ENCODE measurements at regions not wholly inside any gene's neighbourhood (a gene's known extent, or its start where the extent isn't known, plus 50 kb on each side); places are given as distances from the start of the nearest gene placed in this dataset.
"Not testable (repeated sequence)": the region's sequence is repeated elsewhere in the genome, so short reads cannot be mapped to it uniquely, and the experiment has no call there.

- H3K36me3 ChIP-seq (ENCODE audit: control insufficient read depth in 1 of 2, insufficient read depth in 2 of 2, low read length in 2 of 2), result no peaks in the 10 kb centered on the region
- H3K27me3 ChIP-seq (ENCODE audit: low read depth, low read length), result no peaks in the 10 kb centered on the region
- no peak overlapping the region for H3K4me3 ChIP-seq (ENCODE audit: low read depth in 1 of 2, low read length in 2 of 2)
- H3K9me3 ChIP-seq (ENCODE audit: control insufficient read depth in 1 of 2, low read length in 2 of 2), result peaks cover 0 to 5% of the 10 kb centered on the region in 2 donors
- no peak overlapping the region for H3K27ac ChIP-seq (ENCODE audit: low read length)
- H3K4me1 ChIP-seq (ENCODE audit: control insufficient read depth in 1 of 2, insufficient read depth in 2 of 2, low read length in 2 of 2), result no peaks in the 10 kb centered on the region
Observed at GRCh38 chr5:123294544-123294943, 128.7 kb downstream of the CEP120 start.

GRCh38 chr5:123289210-123289609 is 134.0 kb downstream of the CEP120 start:
- Histone ChIP-seq H3K27ac (ENCODE audit: low read length) (no peak overlapping the region), H3K9me3 (ENCODE audit: control insufficient read depth in 1 of 2, low read length in 2 of 2) (no peaks in the 10 kb centered on the region), H3K4me3 (ENCODE audit: low read depth in 1 of 2, low read length in 2 of 2) (no peak overlapping the region), H3K36me3 (ENCODE audit: control insufficient read depth in 1 of 2, insufficient read depth in 2 of 2, low read length in 2 of 2) (no peaks in the 10 kb centered on the region), H3K27me3 (ENCODE audit: low read depth, low read length) (no peaks in the 10 kb centered on the region), H3K4me1 (ENCODE audit: control insufficient read depth in 1 of 2, insufficient read depth in 2 of 2, low read length in 2 of 2) (peaks cover 0 to 9% of the 10 kb centered on the region in 2 donors)

DNA sequence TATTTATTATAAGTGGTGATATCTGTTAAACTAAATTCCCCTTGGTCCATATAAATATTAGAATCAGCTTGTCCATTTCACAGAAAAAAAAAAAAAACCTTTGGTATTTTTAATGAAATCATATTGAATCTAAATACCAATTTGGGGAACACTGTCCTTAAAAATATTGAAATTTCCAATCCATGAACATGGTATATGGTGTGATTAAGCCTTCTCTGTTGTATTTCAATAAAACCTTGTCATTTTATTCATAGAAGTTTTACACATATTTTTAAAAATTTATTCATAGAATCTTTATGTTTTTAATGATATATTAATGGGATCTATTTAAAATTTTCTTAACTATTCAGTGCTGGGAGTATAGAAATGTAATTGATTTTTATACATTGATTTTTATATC is 135.3 kb downstream of the CEP120 start:
- peaks cover 0 to 9% of the 10 kb centered on the region in 2 donors for H3K4me1 ChIP-seq (ENCODE audit: control insufficient read depth in 1 of 2, insufficient read depth in 2 of 2, low read length in 2 of 2)
- no peaks in the 10 kb centered on the region for H3K27me3 ChIP-seq (ENCODE audit: low read depth, low read length)
- H3K27ac ChIP-seq (ENCODE audit: low read length), result no peak overlapping the region
- H3K36me3 ChIP-seq (ENCODE audit: control insufficient read depth in 1 of 2, insufficient read depth in 2 of 2, low read length in 2 of 2), result no peaks in the 10 kb centered on the region
- H3K4me3 ChIP-seq (ENCODE audit: low read depth in 1 of 2, low read length in 2 of 2), result no peak overlapping the region
- no peaks in the 10 kb centered on the region for H3K9me3 ChIP-seq (ENCODE audit: control insufficient read depth in 1 of 2, low read length in 2 of 2)

DNA sequence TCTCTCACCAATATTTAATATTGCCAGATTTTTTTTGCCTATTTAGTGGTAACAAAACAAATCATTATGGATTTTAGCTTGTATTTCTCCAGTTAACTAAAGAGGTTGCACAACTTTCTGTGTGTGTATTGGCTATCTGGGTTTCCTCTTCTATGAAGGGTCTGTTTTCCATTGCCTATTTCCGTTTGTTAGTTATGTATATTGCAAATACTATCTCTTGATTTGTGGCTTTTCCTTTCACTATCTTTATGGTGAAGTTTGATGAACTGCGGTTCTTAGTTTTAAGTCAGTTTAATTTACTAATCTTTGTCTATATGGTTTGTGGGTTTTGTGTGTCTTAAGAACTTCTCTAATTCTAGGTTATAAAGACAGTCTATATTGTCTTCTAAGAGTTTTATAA is 136.3 kb downstream of the CEP120 start:
- no peaks in the 10 kb centered on the region for H3K9me3 ChIP-seq (ENCODE audit: control insufficient read depth in 1 of 2, low read length in 2 of 2)
- no peak overlapping the region for H3K4me3 ChIP-seq (ENCODE audit: low read depth in 1 of 2, low read length in 2 of 2)
- no peak overlapping the region for H3K27ac ChIP-seq (ENCODE audit: low read length)
- no peaks in the 10 kb centered on the region for H3K36me3 ChIP-seq (ENCODE audit: control insufficient read depth in 1 of 2, insufficient read depth in 2 of 2, low read length in 2 of 2)
- H3K4me1 ChIP-seq (ENCODE audit: control insufficient read depth in 1 of 2, insufficient read depth in 2 of 2, low read length in 2 of 2), result peaks cover 0 to 9% of the 10 kb centered on the region in 2 donors
- no peaks in the 10 kb centered on the region for H3K27me3 ChIP-seq (ENCODE audit: low read depth, low read length)

DNA sequence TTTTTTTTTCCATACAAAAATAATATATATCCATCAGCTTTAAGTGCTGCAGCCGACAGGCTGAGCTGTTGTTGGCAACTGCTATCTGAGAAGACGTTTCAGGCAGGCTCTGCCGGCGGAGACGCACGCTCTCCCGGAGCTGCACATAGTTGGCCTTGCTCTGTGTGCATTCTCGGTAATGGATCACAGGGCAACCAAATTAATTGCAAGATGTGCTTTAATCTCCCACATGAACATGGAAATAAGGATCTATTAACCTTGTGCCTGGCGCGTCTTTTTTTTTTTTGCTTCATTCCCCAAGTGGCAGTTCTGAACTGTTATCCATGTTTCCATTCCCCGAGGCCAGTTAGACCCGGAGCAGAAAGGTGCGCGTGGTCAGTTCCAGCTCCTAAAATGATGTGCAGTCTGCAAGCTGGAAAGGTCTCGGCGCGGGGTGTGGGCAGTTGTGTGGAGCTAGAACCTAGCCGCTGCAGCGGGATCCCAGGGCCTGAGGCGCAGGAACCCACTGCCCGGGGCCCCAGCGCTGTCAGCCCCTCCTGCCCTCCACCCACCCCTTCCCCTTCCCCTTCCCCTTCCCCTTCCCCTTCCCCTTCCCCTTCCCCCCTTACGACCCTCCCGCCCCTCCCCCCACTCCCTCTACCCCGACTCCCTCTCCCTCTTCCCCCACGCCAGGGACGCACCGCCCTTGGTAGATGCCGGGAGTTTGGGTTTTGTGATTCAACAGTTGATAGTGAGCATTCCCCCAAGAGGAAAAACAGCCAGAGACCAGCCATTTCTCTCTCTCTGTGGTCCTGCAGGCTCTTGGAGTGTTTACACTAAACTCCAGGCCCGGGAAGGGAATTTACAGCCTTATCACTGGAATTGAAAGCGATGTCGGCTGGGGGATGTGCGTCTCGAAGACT is 137.8 kb downstream of the CEP120 start:
- peak overlapping the region; percentile 37 to 56 for H3K4me3 ChIP-seq (ENCODE audit: low read depth in 1 of 2, low read length in 2 of 2)
- no peaks in the 10 kb centered on the region for H3K27me3 ChIP-seq (ENCODE audit: low read depth, low read length)
- H3K27ac ChIP-seq (ENCODE audit: low read length), result no peak overlapping the region

DNA sequence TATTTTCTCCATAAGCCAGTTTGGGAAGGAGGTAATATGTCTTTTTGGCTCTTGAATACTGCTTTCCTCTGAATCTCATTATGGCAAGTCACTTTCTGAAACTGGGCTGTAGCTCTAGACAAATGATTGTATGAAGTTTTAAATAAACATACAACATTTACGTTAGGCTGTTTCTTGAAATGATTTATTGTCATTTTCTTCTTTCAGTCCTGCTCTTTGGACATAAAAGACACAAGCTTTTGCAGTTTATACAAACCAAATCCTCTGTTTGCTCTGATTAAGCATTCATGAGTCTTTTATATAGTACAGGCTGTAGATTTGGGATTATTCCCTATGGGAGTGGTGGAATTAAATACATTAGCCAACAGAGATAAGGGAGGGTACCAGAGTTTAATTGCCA is 139.7 kb downstream of the CEP120 start:
- no peak overlapping the region for H3K27ac ChIP-seq (ENCODE audit: low read length)
- peaks cover 0 to 15% of the 10 kb centered on the region in 2 donors for H3K4me1 ChIP-seq (ENCODE audit: control insufficient read depth in 1 of 2, insufficient read depth in 2 of 2, low read length in 2 of 2)
- H3K4me3 ChIP-seq (ENCODE audit: low read depth in 1 of 2, low read length in 2 of 2), result no peak overlapping the region
- no peaks in the 10 kb centered on the region for H3K9me3 ChIP-seq (ENCODE audit: control insufficient read depth in 1 of 2, low read length in 2 of 2)
- H3K27me3 ChIP-seq (ENCODE audit: low read depth, low read length), result no peaks in the 10 kb centered on the region
- no peaks in the 10 kb centered on the region for H3K36me3 ChIP-seq (ENCODE audit: control insufficient read depth in 1 of 2, insufficient read depth in 2 of 2, low read length in 2 of 2)

More for the DNA sequence above, 137.8 kb downstream of the CEP120 start:
- no peaks in the 10 kb centered on the region for H3K36me3 ChIP-seq (ENCODE audit: control insufficient read depth in 1 of 2, insufficient read depth in 2 of 2, low read length in 2 of 2)
- H3K9me3 ChIP-seq (ENCODE audit: control insufficient read depth in 1 of 2, low read length in 2 of 2), result no peaks in the 10 kb centered on the region
- H3K4me1 ChIP-seq (ENCODE audit: control insufficient read depth in 1 of 2, insufficient read depth in 2 of 2, low read length in 2 of 2), result peaks cover 0 to 9% of the 10 kb centered on the region in 2 donors

DNA sequence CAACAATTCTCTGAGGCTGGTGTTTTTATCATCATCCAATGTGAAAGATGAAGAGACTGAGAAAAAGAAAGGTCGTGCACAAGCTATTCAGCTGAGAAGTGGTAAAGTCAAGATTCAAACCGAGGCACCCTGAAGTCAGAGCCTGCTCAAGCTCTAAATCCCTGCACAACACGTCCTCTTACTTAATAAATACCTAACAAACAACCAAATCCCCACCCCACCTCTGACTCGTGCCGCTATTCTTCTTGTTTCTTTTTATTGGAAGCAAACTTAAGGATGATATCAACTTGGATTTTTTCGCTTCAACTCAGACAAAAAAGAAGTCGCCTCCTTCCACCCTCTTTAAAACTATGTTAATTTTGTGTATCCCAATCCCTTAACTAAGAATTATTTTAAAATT is 140.2 kb downstream of the CEP120 start:
- Histone ChIP-seq H3K9me3 (ENCODE audit: control insufficient read depth in 1 of 2, low read length in 2 of 2) (no peaks in the 10 kb centered on the region), H3K4me1 (ENCODE audit: control insufficient read depth in 1 of 2, insufficient read depth in 2 of 2, low read length in 2 of 2) (peaks cover 0 to 16% of the 10 kb centered on the region in 2 donors), H3K36me3 (ENCODE audit: control insufficient read depth in 1 of 2, insufficient read depth in 2 of 2, low read length in 2 of 2) (no peaks in the 10 kb centered on the region), H3K27me3 (ENCODE audit: low read depth, low read length) (no peaks in the 10 kb centered on the region), H3K4me3 (ENCODE audit: low read depth in 1 of 2, low read length in 2 of 2) (no peak overlapping the region), H3K27ac (ENCODE audit: low read length) (no peak overlapping the region)

DNA sequence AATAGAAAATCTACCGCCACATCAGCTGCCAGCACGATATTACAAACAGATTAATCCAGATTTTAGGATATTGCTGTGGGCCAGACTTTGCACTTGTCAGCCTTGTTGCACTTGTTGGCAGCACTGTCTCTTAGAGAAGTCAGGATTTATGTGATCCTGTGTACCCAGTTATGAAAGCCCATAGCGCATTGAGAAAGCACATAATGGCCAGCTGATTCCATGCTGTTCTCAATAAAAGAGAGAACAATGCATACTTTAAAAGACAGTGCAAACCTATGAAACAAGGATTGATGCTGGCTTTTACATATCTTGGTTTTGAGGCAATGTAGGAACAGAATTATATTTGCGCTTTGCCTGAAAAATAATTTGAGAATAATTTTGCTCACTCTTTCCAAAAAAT is 140.8 kb downstream of the CEP120 start:
- H3K4me1 ChIP-seq (ENCODE audit: control insufficient read depth in 1 of 2, insufficient read depth in 2 of 2, low read length in 2 of 2), result peaks cover 0 to 16% of the 10 kb centered on the region in 2 donors
- no peak overlapping the region for H3K4me3 ChIP-seq (ENCODE audit: low read depth in 1 of 2, low read length in 2 of 2)
- H3K9me3 ChIP-seq (ENCODE audit: control insufficient read depth in 1 of 2, low read length in 2 of 2), result no peaks in the 10 kb centered on the region
- H3K27me3 ChIP-seq (ENCODE audit: low read depth, low read length), result no peaks in the 10 kb centered on the region
- no peaks in the 10 kb centered on the region for H3K36me3 ChIP-seq (ENCODE audit: control insufficient read depth in 1 of 2, insufficient read depth in 2 of 2, low read length in 2 of 2)
- no peak overlapping the region for H3K27ac ChIP-seq (ENCODE audit: low read length)

GRCh38 chr5:123280854-123281253 is 142.3 kb downstream of the CEP120 start:
- not testable (repeated sequence) for H3K9me3 ChIP-seq (ENCODE audit: control insufficient read depth in 1 of 2, low read length in 2 of 2); H3K4me3 ChIP-seq (ENCODE audit: low read depth in 1 of 2, low read length in 2 of 2); H3K36me3 ChIP-seq (ENCODE audit: control insufficient read depth in 1 of 2, insufficient read depth in 2 of 2, low read length in 2 of 2); H3K27ac ChIP-seq (ENCODE audit: low read length); H3K27me3 ChIP-seq (ENCODE audit: low read depth, low read length)
- peaks cover 0 to 16% of the 10 kb centered on the region in 2 donors for H3K4me1 ChIP-seq (ENCODE audit: control insufficient read depth in 1 of 2, insufficient read depth in 2 of 2, low read length in 2 of 2)

DNA sequence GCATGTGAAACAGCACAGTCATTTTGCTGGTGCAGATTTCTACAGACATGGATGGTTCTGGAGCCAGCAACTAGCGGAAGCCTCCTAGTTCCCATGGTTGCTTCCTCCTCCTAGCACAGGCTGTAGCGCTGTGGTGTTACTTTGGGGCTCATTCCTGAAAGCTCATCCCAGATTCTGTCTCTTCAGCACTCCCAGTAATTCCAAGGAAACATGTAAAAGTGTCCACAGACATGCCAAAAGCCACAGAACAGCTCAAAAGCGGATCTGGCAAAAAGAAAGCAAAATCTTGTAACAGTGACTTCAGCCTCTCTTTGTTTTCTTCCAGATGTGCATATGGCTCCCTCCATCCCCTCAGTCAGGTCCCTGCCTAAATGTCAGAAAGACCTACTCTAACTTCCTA is 144.1 kb downstream of the CEP120 start:
- H3K4me3 ChIP-seq (ENCODE audit: low read depth in 1 of 2, low read length in 2 of 2), result no peak overlapping the region
- peak overlapping the region; percentile 19 for H3K27ac ChIP-seq (ENCODE audit: low read length)
- H3K36me3 ChIP-seq (ENCODE audit: control insufficient read depth in 1 of 2, insufficient read depth in 2 of 2, low read length in 2 of 2), result no peaks in the 10 kb centered on the region
- H3K27me3 ChIP-seq (ENCODE audit: low read depth, low read length), result no peaks in the 10 kb centered on the region
- H3K4me1 ChIP-seq (ENCODE audit: control insufficient read depth in 1 of 2, insufficient read depth in 2 of 2, low read length in 2 of 2), result peaks cover 0 to 7% of the 10 kb centered on the region in 2 donors
- no peaks in the 10 kb centered on the region for H3K9me3 ChIP-seq (ENCODE audit: control insufficient read depth in 1 of 2, low read length in 2 of 2)

GRCh38 chr5:123278284-123278683 is 144.9 kb downstream of the CEP120 start:
- Histone ChIP-seq H3K36me3 (ENCODE audit: control insufficient read depth in 1 of 2, insufficient read depth in 2 of 2, low read length in 2 of 2) (no peaks in the 10 kb centered on the region), H3K4me3 (ENCODE audit: low read depth in 1 of 2, low read length in 2 of 2) (no peak overlapping the region), H3K4me1 (ENCODE audit: control insufficient read depth in 1 of 2, insufficient read depth in 2 of 2, low read length in 2 of 2) (peaks cover 0 to 7% of the 10 kb centered on the region in 2 donors), H3K27me3 (ENCODE audit: low read depth, low read length) (no peaks in the 10 kb centered on the region), H3K27ac (ENCODE audit: low read length) (no peak overlapping the region), H3K9me3 (ENCODE audit: control insufficient read depth in 1 of 2, low read length in 2 of 2) (no peaks in the 10 kb centered on the region)

DNA sequence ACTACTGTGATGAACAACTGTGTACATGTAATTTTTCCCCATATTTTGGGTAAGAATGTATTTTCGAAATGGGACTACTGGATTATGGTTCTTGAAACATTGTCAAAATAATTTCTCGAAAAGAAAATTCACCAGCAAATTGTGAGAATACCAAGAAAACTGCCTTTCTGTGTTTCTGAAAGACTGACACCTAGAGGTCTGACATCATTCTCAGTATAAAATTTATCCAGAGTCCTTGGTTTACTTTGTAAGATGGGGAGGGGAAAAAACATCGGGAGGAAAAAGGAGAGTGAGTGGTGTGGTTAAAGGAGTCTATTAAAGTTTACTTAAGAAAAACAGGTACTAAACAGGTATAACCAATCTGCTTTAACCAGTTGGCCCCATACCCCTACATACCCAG is 149.2 kb downstream of the CEP120 start:
- Histone ChIP-seq H3K36me3 (ENCODE audit: control insufficient read depth in 1 of 2, insufficient read depth in 2 of 2, low read length in 2 of 2) (no peaks in the 10 kb centered on the region), H3K4me3 (ENCODE audit: low read depth in 1 of 2, low read length in 2 of 2) (no peak overlapping the region), H3K27me3 (ENCODE audit: low read depth, low read length) (no peaks in the 10 kb centered on the region), H3K27ac (ENCODE audit: low read length) (no peak overlapping the region), H3K4me1 (ENCODE audit: control insufficient read depth in 1 of 2, insufficient read depth in 2 of 2, low read length in 2 of 2) (peaks cover 0 to 6% of the 10 kb centered on the region in 2 donors), H3K9me3 (ENCODE audit: control insufficient read depth in 1 of 2, low read length in 2 of 2) (no peaks in the 10 kb centered on the region)
